CD14-positive monocyte (primary cell): ENCODE measurements at regions not wholly inside any gene's neighbourhood (a gene's known extent, or its start where the extent isn't known, plus 50 kb on each side); places are given as distances from the start of the nearest gene placed in this dataset.

Experiments used
- DNase-seq, 3 donors: peaks; one replicate each; pipeline ENCODE4 v3.0.0-alpha.2; 2011 to 2022
- H2AFZ ChIP-seq: 2 replicates; pipeline ENCODE4 v1.6.0; 2012; ENCODE audit warnings: mild to moderate bottlenecking, low read depth, low read length, inconsistent platforms; ENCODE audit not compliant: insufficient read depth, poor library complexity, severe bottlenecking
- H3K27ac ChIP-seq, 2 donors: 1 replicate in 1 of 2; 2 replicates in 1 of 2; pipeline ENCODE4 v1.5.1; 2012 to 2013; ENCODE audit warnings: low read length in 2 of 2, control low read depth in 1 of 2, inconsistent platforms in 1 of 2, low read depth in 1 of 2, mild to moderate bottlenecking in 1 of 2
- H3K27me3 ChIP-seq, 2 donors: one replicate each; pipeline versions ENCODE4 v1.6.0 to v1.6.1; 2011 to 2013; ENCODE audit warnings: low read length in 2 of 2; ENCODE audit not compliant: control insufficient read depth in 2 of 2, insufficient read depth in 2 of 2
- H3K36me3 ChIP-seq, 2 donors: replicated peaks in 1 of 2; 1 replicate in 1 of 2; 2 replicates in 1 of 2; pipeline versions ENCODE4 v1.5.1 to v1.6.1; 2012 to 2013; ENCODE audit warnings: low read length in 2 of 2, control low read depth in 1 of 2, inconsistent platforms in 1 of 2, mild to moderate bottlenecking in 1 of 2; ENCODE audit not compliant: insufficient read depth in 2 of 2, control insufficient read depth in 1 of 2
- H3K4me1 ChIP-seq, 2 donors: 1 replicate in 1 of 2; 2 replicates in 1 of 2; pipeline versions ENCODE4 v1.5.1 to v1.6.1; 2012 to 2013; ENCODE audit warnings: low read length in 2 of 2, control low read depth in 1 of 2, inconsistent platforms in 1 of 2, mild to moderate bottlenecking in 1 of 2, moderate library complexity in 1 of 2; ENCODE audit not compliant: insufficient read depth in 2 of 2, control insufficient read depth in 1 of 2
- H3K4me2 ChIP-seq: replicated peaks from 2 replicates; pipeline ENCODE3; 2012; ENCODE audit warnings: low read length, moderate library complexity, mild to moderate bottlenecking; ENCODE audit not compliant: poor library complexity, severe bottlenecking; ENCODE audit errors: extremely low read depth
- H3K4me3 ChIP-seq, 3 experiments: fragments of 200-600 bp in 1 of 3; sonication (generic) in 1 of 3; replicated peaks in 1 of 3; 1 replicate in 2 of 3; 2 replicates in 1 of 3; pipeline ENCODE4 v1.5.1; 2011 to 2013; ENCODE audit warnings: low read length in 3 of 3, mild to moderate bottlenecking in 3 of 3, control low read depth in 2 of 3, low read depth in 2 of 3, inconsistent platforms in 1 of 3, moderate library complexity in 1 of 3
- H3K79me2 ChIP-seq: 2 replicates; pipeline ENCODE4 v1.6.0; 2012; ENCODE audit warnings: mild to moderate bottlenecking, control low read depth, inconsistent platforms, low read length, moderate library complexity; ENCODE audit not compliant: insufficient read depth
- H3K9ac ChIP-seq: 2 replicates; pipeline ENCODE4 v1.6.0; 2017; ENCODE audit warnings: low read length, mild to moderate bottlenecking; ENCODE audit not compliant: insufficient read depth, poor library complexity, severe bottlenecking
- H3K9me3 ChIP-seq, 2 donors: replicated peaks in 1 of 2; 1 replicate in 1 of 2; 2 replicates in 1 of 2; pipeline versions ENCODE4 v1.5.1 to v1.6.1; 2012 to 2013; ENCODE audit warnings: low read length in 2 of 2, control low read depth in 1 of 2; ENCODE audit not compliant: control insufficient read depth in 1 of 2, insufficient read depth in 1 of 2
- H4K20me1 ChIP-seq: 2 replicates; pipeline ENCODE4 v1.6.0; 2012; ENCODE audit warnings: mild to moderate bottlenecking, low read length, control low read depth, moderate library complexity; ENCODE audit not compliant: insufficient read depth
- H3K27ac Mint-ChIP-seq, 7 donors: one replicate each; pipeline ENCODE4 v1.8.0; 2020; ENCODE audit warnings: mild to moderate bottlenecking in 7 of 7, mixed read lengths in 7 of 7, moderate library complexity in 6 of 7, inconsistent platforms in 2 of 7
- H3K27me3 Mint-ChIP-seq, 3 donors: one replicate each; pipeline ENCODE4 v1.8.0; 2021 to 2022; ENCODE audit warnings: low read depth in 3 of 3, mild to moderate bottlenecking in 3 of 3, mixed read lengths in 3 of 3, moderate library complexity in 3 of 3, inconsistent platforms in 1 of 3
- H3K36me3 Mint-ChIP-seq, 2 donors: one replicate each; pipeline ENCODE4 v1.8.0; 2020; ENCODE audit warnings: mixed read lengths in 2 of 2, inconsistent platforms in 1 of 2, mild to moderate bottlenecking in 1 of 2
- H3K4me1 Mint-ChIP-seq: one replicate; pipeline ENCODE4 v1.8.0; 2020; ENCODE audit warnings: mild to moderate bottlenecking, mixed read lengths
- H3K4me3 Mint-ChIP-seq, 2 donors: one replicate each; pipeline ENCODE4 v1.8.0; 2020; ENCODE audit warnings: mild to moderate bottlenecking in 2 of 2, mixed read lengths in 2 of 2, moderate library complexity in 1 of 2
- H3K9me3 Mint-ChIP-seq, 7 donors: one replicate each; pipeline ENCODE4 v1.8.0; 2020 to 2022; ENCODE audit warnings: mixed read lengths in 7 of 7, mild to moderate bottlenecking in 6 of 7, moderate library complexity in 6 of 7, inconsistent platforms in 2 of 7
- CTCF ChIP-seq: fragments of 200-600 bp; IDR thresholded peaks from one replicate; pipeline ENCODE4 v1.8.0; 2022; ENCODE audit warnings: antibody characterized with exemption, mild to moderate bottlenecking
- WGBS: methylation state at CpG from one replicate; pipeline ENCODE4 v1.1.5; 2013; ENCODE audit warnings: missing lambda C conversion rate; ENCODE audit not compliant: insufficient coverage; 5-methylcytosine and 5-hydroxymethylcytosine counted together
- intact Hi-C, 2 donors: fragments of 100-400 bp; cut with micrococcal nuclease; formaldehyde crosslinking; loops; one replicate each; pipeline versions ENCODE4 v1.15.0 to v1.15.1; 2023

GRCh38 chrX:34509394-34509793 lies 147.7 kb downstream of the TMEM47 start:
- Histone ChIP-seq H2AFZ (no peak overlapping the region), H3K9ac (no peak overlapping the region), H3K9me3 (no peaks in the 10 kb centered on the region), H4K20me1 (no peaks in the 10 kb centered on the region), H3K27ac (no peak overlapping the region), H3K4me1 (no peaks in the 10 kb centered on the region), H3K27me3 (no peaks in the 10 kb centered on the region), H3K4me3 (no peak overlapping the region), H3K36me3 (no peaks in the 10 kb centered on the region), H3K4me2 (no peak overlapping the region), H3K79me2 (no peaks in the 10 kb centered on the region)
- H3K36me3 Mint-ChIP-seq: no peaks in the 10 kb centered on the region
- no peak for DNase-seq
- peaks cover 0 to 4% (median 2%) of the 10 kb centered on the region in 7 donors for H3K9me3 Mint-ChIP-seq
- no CpG with 5 or more reads among the region's 5 CpGs for WGBS
- no peak overlapping the region for H3K4me3 Mint-ChIP-seq
- peaks cover 0 to 2% (median 0%) of the 10 kb centered on the region in 3 donors for H3K27me3 Mint-ChIP-seq
- no peak overlapping the region for H3K27ac Mint-ChIP-seq
- H3K4me1 Mint-ChIP-seq: no peaks in the 10 kb centered on the region
- TF ChIP-seq CTCF: no peak
- intact Hi-C loops: no loop called here

- TF ChIP-seq CTCF: no peak
- no peaks in the 10 kb centered on the region for H3K27me3 ChIP-seq
- H3K9me3 ChIP-seq: no peaks in the 10 kb centered on the region
- no peak overlapping the region for H2AFZ ChIP-seq
- peaks cover 0 to 7% (median 2%) of the 10 kb centered on the region in 7 donors for H3K9me3 Mint-ChIP-seq
- intact Hi-C loops: no loop called here
- H3K4me2 ChIP-seq: no peak overlapping the region
- no peaks in the 10 kb centered on the region for H3K4me1 Mint-ChIP-seq
- no peak for DNase-seq
- H4K20me1 ChIP-seq: no peaks in the 10 kb centered on the region
- H3K27ac ChIP-seq: no peak overlapping the region
- H3K4me3 Mint-ChIP-seq: no peak overlapping the region
- no peaks in the 10 kb centered on the region for H3K4me1 ChIP-seq
- no peaks in the 10 kb centered on the region for H3K36me3 ChIP-seq
- WGBS: no CpG with 5 or more reads among the region's 3 CpGs
- no peaks in the 10 kb centered on the region for H3K27me3 Mint-ChIP-seq
- H3K79me2 ChIP-seq: no peaks in the 10 kb centered on the region
- H3K36me3 Mint-ChIP-seq: no peaks in the 10 kb centered on the region
- no peak overlapping the region for H3K9ac ChIP-seq
- H3K4me3 ChIP-seq: no peak overlapping the region
- no peak overlapping the region for H3K27ac Mint-ChIP-seq
These were observed 154.0 kb downstream of the TMEM47 start for GRCh38 chrX:34503119-34503518.
